ENCODE measurements at regions not wholly inside any gene's neighbourhood (a gene's known extent, or its start where the extent isn't known, plus 50 kb on each side); places are given as distances from the start of the nearest gene placed in this dataset.

- Histone ChIP-seq H3K4me3 (no peak overlapping the region), H3K4me1 (replicated peaks in 1 of 2) (no peaks in the 10 kb centered on the region), H3K27me3 (no peaks in the 10 kb centered on the region), H3K36me3 (replicated peaks in 1 of 2) (no peaks in the 10 kb centered on the region), H3K9me3 (replicated peaks in 1 of 3) (no peaks in the 10 kb centered on the region), H3K27ac (no peak overlapping the region)
- no peak for DNase-seq
- intact Hi-C loops (cut with DNase I), result no loop called here
- no peak for TF ChIP-seq CTCF (IDR thresholded peaks at IDR 0.05)
- no peak for TF ChIP-seq POLR2A (IDR thresholded peaks at IDR 0.05)
- WGBS, 4 donors, result 72 to 79% (median 74%) methylated on average over 5 to 6 of the region's 6 CpGs
Observed at GRCh38 chr7:142348921-142349405, 91.1 kb upstream of the PRSS58 start.

- no peak for TF ChIP-seq POLR2A (IDR thresholded peaks at IDR 0.05)
- no peak for TF ChIP-seq CTCF (IDR thresholded peaks at IDR 0.05)
- H3K4me1 ChIP-seq (replicated peaks in 1 of 2), result no peaks in the 10 kb centered on the region
- 55 to 85% (median 57%) methylated on average over 3 of the region's 3 CpGs for WGBS, 4 donors
- no peak for DNase-seq
- no peaks in the 10 kb centered on the region for H3K27me3 ChIP-seq
- no peaks in the 10 kb centered on the region for H3K9me3 ChIP-seq (replicated peaks in 1 of 3)
- H3K4me3 ChIP-seq, result no peak overlapping the region
- H3K27ac ChIP-seq, result no peak overlapping the region
- intact Hi-C loops (cut with DNase I), result no loop called here
- no peaks in the 10 kb centered on the region for H3K36me3 ChIP-seq (replicated peaks in 1 of 2)
Observed at GRCh38 chr7:142348100-142348499, 90.2 kb upstream of the PRSS58 start.

DNA sequence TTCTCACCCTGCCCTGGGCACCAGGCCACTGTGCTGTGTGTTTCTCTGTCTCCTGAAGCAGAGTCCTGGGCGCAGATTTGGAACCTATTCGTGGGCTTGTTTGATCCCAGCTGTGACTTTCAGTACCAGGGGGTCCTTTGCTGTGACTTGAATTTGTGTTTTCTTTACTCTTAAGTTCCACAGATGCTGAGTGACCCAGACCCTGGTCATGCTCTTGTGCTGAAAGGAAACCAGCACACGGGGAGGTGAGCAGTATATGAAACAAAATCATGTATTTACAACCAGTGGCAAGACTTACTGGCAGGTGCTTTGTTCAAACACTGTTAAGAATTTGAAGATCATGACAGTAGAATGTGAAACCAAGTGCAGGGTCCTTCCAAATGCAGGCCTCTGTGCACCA, 89.2 kb upstream of the PRSS58 start:
- DNase-seq, result no peak
- H3K4me1 ChIP-seq (replicated peaks in 1 of 2), result no peaks in the 10 kb centered on the region
- no peak overlapping the region for H3K4me3 ChIP-seq
- no peak overlapping the region for H3K27ac ChIP-seq
- intact Hi-C loops (cut with DNase I), result no loop called here
- TF ChIP-seq POLR2A (IDR thresholded peaks at IDR 0.05) (no peak), CTCF (IDR thresholded peaks at IDR 0.05) (no peak)
- 54 to 74% (median 64%) methylated on average over 3 of the region's 3 CpGs for whole genome bisulfite sequencing, 4 donors
- no peaks in the 10 kb centered on the region for H3K27me3 ChIP-seq
- H3K36me3 ChIP-seq (replicated peaks in 1 of 2), result no peaks in the 10 kb centered on the region
- no peaks in the 10 kb centered on the region for H3K9me3 ChIP-seq (replicated peaks in 1 of 3)

- WGBS, 4 donors, result 56 to 69% (median 66%) methylated on average over 5 of the region's 5 CpGs
- Histone ChIP-seq H3K27ac (no peak overlapping the region), H3K9me3 (replicated peaks in 1 of 3) (no peaks in the 10 kb centered on the region), H3K4me1 (replicated peaks in 1 of 2) (no peaks in the 10 kb centered on the region), H3K36me3 (replicated peaks in 1 of 2) (no peaks in the 10 kb centered on the region), H3K27me3 (no peaks in the 10 kb centered on the region), H3K4me3 (no peak overlapping the region)
- TF ChIP-seq CTCF (IDR thresholded peaks at IDR 0.05) (no peak), POLR2A (IDR thresholded peaks at IDR 0.05) (no peak)
- DNase-seq, result no peak
- intact Hi-C loops (cut with DNase I), result no loop called here
Observed at GRCh38 chr7:142345811-142346210, 88.0 kb upstream of the PRSS58 start.
